Tongue (tissue), 1 donor: ENCODE measurements at regions not wholly inside any gene's neighbourhood (a gene's known extent, or its start where the extent isn't known, plus 50 kb on each side); places are given as distances from the start of the nearest gene placed in this dataset.
"Not testable (repeated sequence)": the region's sequence is repeated elsewhere in the genome, so short reads cannot be mapped to it uniquely, and the experiment has no call there.

ENCODE experiments used
- DNase-seq: peaks from one replicate; pipeline ENCODE4 v3.0.0-alpha.2; 2015

DNA sequence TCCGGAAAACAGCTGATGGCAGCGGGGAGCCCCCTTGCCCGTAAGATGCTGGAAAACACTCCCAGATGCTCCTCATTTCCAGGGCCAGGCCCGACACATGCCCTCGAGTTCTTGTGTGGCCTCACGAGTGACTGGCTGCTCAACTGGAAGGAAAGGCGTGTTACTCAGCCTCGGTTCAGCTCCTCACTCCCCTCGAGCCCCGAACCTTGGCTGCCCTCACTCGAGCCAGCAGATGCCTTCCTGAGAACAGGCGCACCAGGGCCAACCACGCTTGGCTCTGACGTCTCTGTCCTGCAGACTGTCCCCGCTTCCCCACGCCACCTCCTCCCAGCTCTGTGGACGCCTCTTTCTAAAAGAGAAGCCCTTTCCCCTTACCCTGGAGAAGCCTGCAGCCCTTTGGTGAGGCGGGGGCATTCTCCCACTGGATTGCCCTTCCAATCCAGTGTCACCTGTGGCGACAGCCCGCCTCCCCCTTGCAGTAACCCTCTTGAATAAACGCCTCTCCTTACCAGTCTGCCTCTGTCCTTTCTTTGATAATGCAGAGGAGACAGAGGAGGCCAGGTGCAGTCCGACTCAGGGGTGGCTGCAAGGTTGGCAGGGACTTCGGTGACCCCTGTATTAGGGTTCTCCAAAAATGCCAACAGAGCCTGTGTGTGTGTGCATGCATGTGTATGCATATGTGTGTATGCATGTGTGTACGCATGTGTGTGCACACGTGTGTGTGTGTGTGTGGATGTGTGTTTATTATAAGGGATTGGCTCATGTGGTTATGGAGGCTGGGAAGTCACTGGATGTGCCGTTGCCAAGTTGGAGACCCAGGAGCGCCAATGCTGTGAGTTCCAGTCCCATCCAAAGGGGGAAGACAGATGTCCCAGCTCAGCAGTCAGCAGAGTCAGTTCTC is 166.3 kb downstream of the KIF26A start:
- no peak for DNase-seq

GRCh38 chr14:104305511-104306449 is 167.4 kb downstream of the KIF26A start:
- no peak for DNase-seq

DNA sequence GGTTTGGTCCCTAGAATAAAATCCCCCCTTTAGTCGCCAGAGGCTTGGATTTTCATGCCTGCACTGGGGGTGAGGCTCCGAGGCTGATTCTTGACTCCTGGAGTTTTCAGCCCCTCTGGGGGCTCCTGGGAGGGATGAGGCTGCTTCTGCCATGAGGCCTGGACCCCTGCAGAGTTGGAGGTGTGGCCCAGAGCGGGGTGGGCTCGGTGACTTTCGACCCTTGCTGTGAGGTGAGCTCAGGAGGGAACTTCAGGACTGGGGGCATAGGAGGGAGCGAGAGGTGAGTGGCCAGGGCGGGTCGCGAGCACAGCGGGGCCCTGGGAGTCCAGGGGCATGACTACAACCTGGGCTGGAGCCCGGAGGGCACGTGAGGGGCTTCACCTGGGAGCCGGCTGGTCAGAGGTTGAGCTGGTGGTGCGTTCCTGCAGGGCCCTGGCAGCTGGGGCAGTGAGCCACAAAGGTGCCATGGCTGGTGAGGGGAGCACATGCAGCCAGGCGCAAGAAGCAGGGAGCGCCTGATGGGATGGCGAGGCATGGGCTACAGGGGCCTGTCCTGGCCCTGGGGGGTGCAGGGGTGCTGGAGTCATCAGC is 168.2 kb downstream of the KIF26A start:
- no peak for DNase-seq

- no peak for DNase-seq
Observed at GRCh38 chr14:104307246-104307626, 168.8 kb downstream of the KIF26A start.

DNA sequence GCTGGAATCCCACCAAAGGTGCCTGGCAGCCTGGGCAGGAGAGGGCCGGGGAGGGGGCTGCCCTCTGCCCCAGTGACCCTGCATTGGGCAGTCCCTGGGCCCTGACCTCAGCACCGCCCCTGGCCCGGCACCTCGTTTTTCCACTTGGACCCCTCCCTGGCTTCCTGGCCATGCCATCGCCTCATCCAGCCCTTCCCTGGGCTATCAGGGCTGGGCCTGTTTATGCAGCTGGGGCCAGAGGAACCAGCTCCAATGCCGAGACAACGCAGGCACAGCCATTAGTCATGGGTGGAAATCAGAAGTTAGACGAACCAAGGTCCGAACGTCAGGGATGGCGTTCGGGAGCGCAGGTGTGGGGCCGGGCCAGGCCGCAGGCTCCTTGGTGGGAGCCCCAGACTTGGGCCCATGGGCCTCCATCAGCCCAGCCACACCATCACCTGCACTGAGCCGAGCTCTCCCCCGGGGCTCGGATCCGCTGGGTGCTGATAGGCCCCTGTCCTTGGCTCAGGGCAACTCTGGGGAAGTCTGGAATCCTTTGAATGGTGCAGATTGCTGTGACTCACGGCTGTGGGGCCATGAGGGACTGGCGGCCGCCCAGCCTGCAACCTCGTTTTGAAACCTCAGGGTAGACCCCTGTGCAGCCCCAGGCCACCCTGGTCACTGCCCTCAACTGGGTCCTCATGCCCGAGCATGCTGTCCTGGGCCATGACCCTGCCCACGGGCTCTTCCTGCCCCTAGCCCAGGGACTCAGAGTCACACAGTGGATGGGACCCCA is 169.4 kb downstream of the KIF26A start:
- DNase-seq, result no peak

DNA sequence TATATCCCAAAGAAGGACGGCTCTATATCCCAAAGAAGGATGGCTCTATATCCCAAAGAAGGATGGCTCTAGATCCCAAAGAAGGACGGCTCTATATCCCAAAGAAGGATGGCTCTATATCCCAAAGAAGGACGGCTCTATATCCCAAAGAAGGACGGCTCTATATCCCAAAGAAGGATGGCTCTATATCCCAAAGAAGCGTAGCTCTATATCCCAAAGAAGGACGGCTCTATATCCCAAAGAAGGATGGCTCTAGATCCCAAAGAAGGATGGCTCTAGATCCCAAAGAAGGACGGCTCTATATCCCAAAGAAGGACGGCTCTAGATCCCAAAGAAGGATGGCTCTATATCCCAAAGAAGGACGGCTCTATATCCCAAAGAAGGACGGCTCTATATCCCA is 170.1 kb downstream of the KIF26A start:
- not testable (repeated sequence) for DNase-seq

DNA sequence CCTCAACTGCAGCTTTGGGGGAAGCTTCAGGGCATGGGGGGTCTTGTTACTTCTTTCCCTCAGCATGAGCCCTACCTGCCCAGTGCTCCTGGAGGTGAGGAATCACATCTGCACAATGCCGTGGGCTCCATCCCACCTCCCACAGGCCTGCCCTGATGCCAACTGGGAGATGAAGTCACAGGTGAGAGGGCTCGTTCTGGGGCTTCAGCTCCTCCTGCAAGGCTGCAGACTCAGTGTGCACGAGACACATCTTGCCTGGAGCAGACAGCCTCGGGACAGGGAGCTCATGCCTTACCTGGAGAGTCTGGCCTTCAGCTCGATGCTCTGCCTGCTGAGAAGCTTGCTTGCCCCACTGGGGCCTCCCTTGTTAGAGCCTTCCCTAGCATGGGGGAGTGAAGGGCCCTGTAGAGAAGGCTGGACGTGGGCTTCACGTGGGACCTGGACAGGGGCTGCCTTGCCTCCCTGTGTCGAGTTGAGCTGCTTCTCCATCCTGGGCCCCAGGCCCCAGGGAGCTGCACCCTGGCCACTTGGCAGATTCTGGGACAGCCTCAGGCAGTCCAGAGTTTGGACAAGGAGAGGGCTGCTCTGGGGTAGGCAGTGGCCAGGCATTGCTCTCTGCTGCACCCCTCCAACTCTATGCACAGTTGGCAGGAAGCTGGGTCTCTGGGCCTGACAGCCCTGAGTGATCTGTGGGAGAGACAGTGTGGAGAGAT is 171.4 kb downstream of the KIF26A start:
- no peak for DNase-seq

GRCh38 chr14:104311358-104311757 is 173.0 kb downstream of the KIF26A start:
- no peak for DNase-seq

- DNase-seq, result no peak
Observed at GRCh38 chr14:104313674-104314073, 175.3 kb downstream of the KIF26A start.

- no peak for DNase-seq
Observed at GRCh38 chr14:104314251-104314941, 176.0 kb downstream of the KIF26A start.

GRCh38 chr14:104315169-104315568 is 176.8 kb downstream of the KIF26A start:
- no peak for DNase-seq

- no peak for DNase-seq
Observed at GRCh38 chr14:104315625-104316024, 177.2 kb downstream of the KIF26A start.

GRCh38 chr14:104316121-104316722 is 177.8 kb downstream of the KIF26A start:
- no peak for DNase-seq

GRCh38 chr14:104316723-104317491 is 178.5 kb downstream of the KIF26A start:
- no peak for DNase-seq

DNA sequence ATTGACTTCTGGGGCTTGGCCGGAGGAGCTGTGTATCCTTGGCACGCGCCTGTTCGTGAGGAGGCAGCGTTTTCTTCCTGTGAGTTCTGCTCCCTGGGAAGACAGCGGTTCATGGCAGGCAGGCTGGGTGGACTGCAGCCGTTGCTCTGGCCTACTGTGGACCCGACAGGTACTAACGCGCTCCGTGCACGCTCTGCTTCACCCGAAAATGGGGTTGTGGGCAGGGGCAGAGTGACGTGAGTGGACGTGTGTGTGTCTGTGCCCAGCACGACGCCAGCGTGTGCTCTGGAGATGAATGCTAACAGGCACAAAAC is 179.1 kb downstream of the KIF26A start:
- no peak for DNase-seq

DNA sequence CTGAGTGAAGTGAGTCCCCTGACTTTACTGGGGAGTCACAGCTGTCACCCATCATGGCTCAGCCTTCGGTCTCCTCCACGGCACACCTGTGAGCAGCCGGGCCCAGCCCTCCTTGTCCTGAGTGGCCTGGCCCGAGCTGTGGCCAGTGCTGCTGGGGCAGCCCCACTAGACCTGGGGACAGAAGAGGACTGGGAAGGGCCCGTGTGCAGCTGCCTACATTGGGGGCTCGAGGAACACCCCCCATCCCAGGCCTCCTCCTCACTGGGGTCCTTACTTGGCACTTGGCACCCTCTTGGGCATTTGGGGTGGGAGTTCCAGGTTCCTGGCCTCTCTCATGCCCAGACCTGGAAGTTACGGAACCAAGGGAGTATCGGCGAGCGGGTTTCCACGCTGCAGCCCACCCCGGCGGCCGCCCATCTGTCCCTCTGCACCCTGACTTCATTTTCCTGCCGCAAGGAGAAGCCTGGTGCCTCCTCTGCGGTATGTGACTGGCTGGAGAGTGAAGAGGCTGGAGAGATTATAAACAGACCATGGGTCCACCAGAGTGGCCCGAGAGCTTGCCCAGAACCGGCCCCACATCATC is 179.7 kb downstream of the KIF26A start:
- no peak for DNase-seq

GRCh38 chr14:104318558-104319490 is 180.4 kb downstream of the KIF26A start:
- DNase-seq, result no peak
